Psoas muscle (tissue), 7 donors: ENCODE measurements at regions not wholly inside any gene's neighbourhood (a gene's known extent, or its start where the extent isn't known, plus 50 kb on each side); places are given as distances from the start of the nearest gene placed in this dataset.

Source experiments
- ATAC-seq, 4 donors: fragments of 200-7000 bp; cut with Tn5 transposase; one replicate each; pipeline ENCODE4 v1.9.1; 2020; ENCODE audit warnings: moderate library complexity in 3 of 4, mild to moderate bottlenecking in 2 of 4
- DNase-seq, 2 donors: peaks; one replicate each; pipeline ENCODE4 v3.0.0-alpha.2; 2020
- H3K27ac ChIP-seq: fragments of 200-600 bp; one replicate; pipeline ENCODE4 v1.8.0; 2022
- H3K27me3 ChIP-seq, 3 donors: fragments of 200-600 bp in 1 of 3; one replicate each; pipeline versions ENCODE4 v1.6.1 to v1.8.0; 2013 to 2022; ENCODE audit warnings: low read length in 2 of 3, mild to moderate bottlenecking in 2 of 3, moderate library complexity in 1 of 3; ENCODE audit not compliant: insufficient read depth in 3 of 3
- H3K36me3 ChIP-seq, 2 donors: fragments of 200-600 bp in 1 of 2; one replicate each; pipeline versions ENCODE4 v1.6.1 to v1.8.0; 2013 to 2022; ENCODE audit warnings: low read depth in 1 of 2, mild to moderate bottlenecking in 1 of 2, moderate library complexity in 1 of 2; ENCODE audit not compliant: insufficient read depth in 1 of 2
- H3K4me1 ChIP-seq: fragments of 200-600 bp; one replicate; pipeline ENCODE4 v1.8.0; 2022
- H3K4me3 ChIP-seq: fragments of 200-600 bp; one replicate; pipeline ENCODE4 v1.8.0; 2022; ENCODE audit warnings: mild to moderate bottlenecking
- H3K9me3 ChIP-seq: fragments of 200-600 bp; one replicate; pipeline ENCODE4 v1.8.0; 2022
- CTCF ChIP-seq: fragments of 200-600 bp; IDR thresholded peaks from one replicate; pipeline ENCODE4 v1.8.0; 2022; ENCODE audit warnings: antibody characterized with exemption
- WGBS, 3 donors: extraction: QIAGEN DNeasy Blood & Tissue Kit; methylation state at CpG; one replicate each; pipeline versions ENCODE4 v1.1.6 to v1.1.7; 2013; 5-methylcytosine and 5-hydroxymethylcytosine counted together
- intact Hi-C, 2 donors: fragments of 100-400 bp; cut with DNase I; formaldehyde crosslinking; loops; one replicate each; pipeline versions ENCODE4 v1.11.0 to v1.14.2; 2022
- donor health status: healthy with polysubstance abuse.
- donor health status: DM: no; HTN: no; CAD: no; lungs with moderate emphysema.
- donor health status: Bipolar disorder and iron deficiency.
- donor health status: healthy.
- donor health status: DM: yes; HTN: yes; CAD: no.
- donor health status: DM: no; HTN: no; CAD: no.
- donor health status: DM: yes; HTN: yes; CAD: no.

- DNase-seq (no peak), ATAC-seq (no peak)
- no peak overlapping the region for H3K27ac ChIP-seq
- TF ChIP-seq CTCF, result no peak
- H3K36me3 ChIP-seq, result no peaks in the 10 kb centered on the region
- H3K9me3 ChIP-seq, result no peaks in the 10 kb centered on the region
- H3K4me3 ChIP-seq, result no peak overlapping the region
- intact Hi-C loops, result no loop called here
- H3K4me1 ChIP-seq, result no peaks in the 10 kb centered on the region
- peaks cover 0 to 4% (median 0%) of the 10 kb centered on the region in 3 donors for H3K27me3 ChIP-seq
- WGBS, 3 donors, result 57 to 60% (median 58%) methylated on average over 3 of the region's 3 CpGs
Observed at GRCh38 chr6:19697744-19698290, 139.4 kb upstream of the ID4 start.

- H3K36me3 ChIP-seq, result no peaks in the 10 kb centered on the region
- no peak overlapping the region for H3K27ac ChIP-seq
- H3K4me1 ChIP-seq, result no peaks in the 10 kb centered on the region
- 44 to 51% (median 48%) methylated on average over 4 of the region's 4 CpGs for WGBS, 3 donors
- intact Hi-C loops, result no loop called here
- H3K4me3 ChIP-seq, result no peak overlapping the region
- H3K27me3 ChIP-seq, result no peaks in the 10 kb centered on the region
- no peaks in the 10 kb centered on the region for H3K9me3 ChIP-seq
- DNase-seq, result no peak
- TF ChIP-seq CTCF, result no peak
- ATAC-seq, result no peak
Observed at GRCh38 chr6:19699932-19700331, 137.2 kb upstream of the ID4 start.

GRCh38 chr6:19705606-19706005 lies 131.6 kb upstream of the ID4 start:
- ATAC-seq, result no peak
- Histone ChIP-seq H3K4me3 (no peak overlapping the region), H3K36me3 (no peaks in the 10 kb centered on the region), H3K9me3 (no peaks in the 10 kb centered on the region), H3K4me1 (no peaks in the 10 kb centered on the region), H3K27ac (no peak overlapping the region), H3K27me3 (no peaks in the 10 kb centered on the region)
- 93 to 94% (median 93%) methylated on average over 5 of the region's 5 CpGs for WGBS, 3 donors
- DNase-seq, result no peak
- TF ChIP-seq CTCF, result no peak
- intact Hi-C loops, result no loop called here

GRCh38 chr6:19712012-19712688 lies 125.0 kb upstream of the ID4 start:
- WGBS, 3 donors, result 91 to 92% (median 91%) methylated on average over 4 of the region's 4 CpGs
- Histone ChIP-seq H3K27ac (no peak overlapping the region), H3K9me3 (no peaks in the 10 kb centered on the region), H3K36me3 (no peaks in the 10 kb centered on the region), H3K4me1 (no peaks in the 10 kb centered on the region), H3K27me3 (no peaks in the 10 kb centered on the region), H3K4me3 (no peak overlapping the region)
- intact Hi-C loops, result no loop called here
- TF ChIP-seq CTCF, result no peak
- DNase-seq, result no peak
- ATAC-seq, result no peak

GRCh38 chr6:19712998-19713397 lies 124.2 kb upstream of the ID4 start:
- no peaks in the 10 kb centered on the region for H3K27me3 ChIP-seq
- no peak for TF ChIP-seq CTCF
- no peaks in the 10 kb centered on the region for H3K36me3 ChIP-seq
- H3K4me1 ChIP-seq, result no peaks in the 10 kb centered on the region
- no peak overlapping the region for H3K4me3 ChIP-seq
- no peak overlapping the region for H3K27ac ChIP-seq
- 81 to 93% (median 91%) methylated on average over 1 of the region's 1 CpG for WGBS, 3 donors
- DNase-seq (no peak), ATAC-seq (no peak)
- no peaks in the 10 kb centered on the region for H3K9me3 ChIP-seq
- intact Hi-C loops, result no loop called here
